ENCODE measurements at regions not wholly inside any gene's neighbourhood (a gene's known extent, or its start where the extent isn't known, plus 50 kb on each side); places are given as distances from the start of the nearest gene placed in this dataset.

DNA sequence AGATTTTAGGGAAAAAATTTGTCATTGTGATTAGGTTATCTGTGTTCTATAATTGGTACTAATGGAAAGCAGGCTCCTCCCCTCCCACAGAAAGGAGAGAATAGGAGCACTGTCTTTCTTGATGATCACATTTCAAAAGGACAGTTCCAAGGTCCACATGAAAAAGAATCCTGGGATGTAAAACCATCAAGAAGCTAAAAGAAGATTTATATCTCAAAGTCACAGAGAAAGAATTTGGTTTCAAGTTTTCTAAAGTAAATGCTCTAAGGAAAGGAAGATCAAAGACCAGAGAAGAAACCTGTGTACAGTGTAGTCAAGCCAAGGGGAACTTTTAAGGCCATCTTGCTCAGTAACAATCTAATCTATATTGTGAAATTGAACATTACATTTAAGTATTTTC, 652.7 kb upstream of the HS3ST5 start:
- CTCF ChIA-PET (ENCODE audit: low intra/inter-chr PET ratio, low total read pairs): no interaction called here
- FAIRE-seq (no peak), ATAC-seq (no peak), DNase-seq (ENCODE audit: low spot score) (no peak)
- Histone ChIP-seq H3K27me3 (ENCODE audit: control insufficient read depth in 1 of 2, insufficient read depth in 2 of 2, low read length in 2 of 2) (no peaks in the 10 kb centered on the region), H3K79me2 (ENCODE audit: insufficient read depth, low read length) (no peaks in the 10 kb centered on the region), H3K9ac (ENCODE audit: insufficient read depth, low read depth, low read length) (no peak overlapping the region), H3K27ac (ENCODE audit: extremely low read length, insufficient read depth, low read length) (no peak overlapping the region), H3K36me3 (replicated peaks in 1 of 2; ENCODE audit: control insufficient read depth in 1 of 2, insufficient read depth in 2 of 2, low read length in 2 of 2) (no peaks in the 10 kb centered on the region), H3K9me3 (ENCODE audit: low read length) (no peaks in the 10 kb centered on the region), H3K4me2 (ENCODE audit: low read depth, low read length) (no peak overlapping the region), H2AFZ (ENCODE audit: low read length) (no peak overlapping the region), H3K4me1 (ENCODE audit: insufficient read depth, low read length) (no peaks in the 10 kb centered on the region), H3K4me3 (replicated peaks in 1 of 3; ENCODE audit: insufficient read depth in 1 of 3, low read depth in 2 of 3, low read length in 3 of 3) (no peak overlapping the region), H4K20me1 (ENCODE audit: insufficient read depth, low read length) (no peaks in the 10 kb centered on the region)
- no TSS peak for BruUV-seq (replicated peaks)
- in situ Hi-C loops (cut with HindIII; ENCODE audit: extremely low pct_ligation_motif_present, low pct_unique_long_range_greater_than_20kb) (no loop called here), intact Hi-C loops (cut with micrococcal nuclease; ENCODE audit: unreplicated experiment) (no loop called here)
- POLR2A ChIA-PET: no interaction called here
- no peak for TF ChIP-seq SP140L (CRISPR knock-in tag; IDR thresholded peaks at IDR 0.05; ENCODE audit: borderline replicate concordance)
- no peak for TF ChIP-seq FOXC1 (CRISPR knock-in tag; IDR thresholded peaks at IDR 0.05; ENCODE audit: borderline replicate concordance)
- no peak for TF ChIP-seq NCOA5 (CRISPR knock-in tag; IDR thresholded peaks at IDR 0.05)
- TF ChIP-seq, protein P1, sequence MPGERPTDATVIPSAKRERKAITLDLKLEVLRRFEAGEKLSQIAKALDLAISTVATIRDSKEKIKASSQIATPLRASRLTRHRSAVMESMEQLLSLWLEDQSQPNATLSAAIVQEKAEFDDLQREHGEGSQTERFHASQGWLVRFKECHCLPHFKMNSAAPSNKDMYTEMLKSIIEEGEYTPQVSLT (CRISPR knock-in tag; IDR thresholded peaks at IDR 0.05; ENCODE audit: borderline replicate concordance, low read depth): no peak

DNA sequence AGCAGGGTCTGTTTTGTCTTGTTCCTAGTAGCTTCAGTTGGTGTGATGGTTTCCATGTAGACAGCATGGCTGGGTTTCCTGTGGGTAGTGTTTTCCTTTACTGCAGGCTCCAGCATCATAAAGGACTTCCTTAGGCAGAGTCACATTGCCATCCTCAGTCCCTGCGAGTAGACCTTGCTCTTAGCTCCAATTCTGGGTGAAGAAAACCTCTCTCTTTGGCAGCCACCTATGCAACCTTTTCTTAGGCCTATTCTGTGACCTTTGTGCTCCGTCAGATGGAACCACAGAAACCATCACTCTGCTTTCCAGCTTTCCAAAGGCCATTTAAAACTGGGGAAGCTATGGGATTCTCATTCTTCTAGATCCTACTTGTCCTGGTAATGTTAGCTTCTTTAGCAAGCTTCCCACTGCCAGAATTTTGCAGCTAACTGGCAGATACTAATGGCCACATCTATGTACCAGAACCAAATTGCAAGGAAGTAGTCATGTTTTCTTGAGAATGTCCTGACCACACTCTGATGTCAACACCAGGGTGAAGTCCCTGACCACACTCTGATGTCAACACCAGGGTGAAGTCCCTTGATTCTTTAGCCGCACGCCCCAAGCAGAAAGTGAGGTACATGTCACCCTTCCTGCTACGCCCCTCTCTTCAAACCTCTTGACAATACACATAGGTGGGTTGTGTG, 646.6 kb upstream of the HS3ST5 start:
- 36% methylated on average over 5 of the region's 5 CpGs for WGBS (ENCODE audit: low lambda C conversion rate)

More for the DNA sequence above, 646.6 kb upstream of the HS3ST5 start:
- Histone ChIP-seq H3K9ac (ENCODE audit: insufficient read depth, low read depth, low read length) (no peak overlapping the region), H3K9me3 (ENCODE audit: low read length) (no peaks in the 10 kb centered on the region), H3K79me2 (ENCODE audit: insufficient read depth, low read length) (no peaks in the 10 kb centered on the region), H4K20me1 (ENCODE audit: insufficient read depth, low read length) (no peaks in the 10 kb centered on the region), H3K27ac (ENCODE audit: extremely low read length, insufficient read depth, low read length) (no peak overlapping the region), H3K27me3 (ENCODE audit: control insufficient read depth in 1 of 2, insufficient read depth in 2 of 2, low read length in 2 of 2) (no peaks in the 10 kb centered on the region), H2AFZ (ENCODE audit: low read length) (no peak overlapping the region), H3K36me3 (replicated peaks in 1 of 2; ENCODE audit: control insufficient read depth in 1 of 2, insufficient read depth in 2 of 2, low read length in 2 of 2) (no peaks in the 10 kb centered on the region), H3K4me2 (ENCODE audit: low read depth, low read length) (no peak overlapping the region), H3K4me1 (ENCODE audit: insufficient read depth, low read length) (no peaks in the 10 kb centered on the region), H3K4me3 (replicated peaks in 1 of 3; ENCODE audit: insufficient read depth in 1 of 3, low read depth in 2 of 3, low read length in 3 of 3) (no peak overlapping the region)
- ChIA-PET POLR2A (no interaction called here), CTCF (ENCODE audit: low intra/inter-chr PET ratio, low total read pairs) (no interaction called here)
- in situ Hi-C loops (cut with HindIII; ENCODE audit: extremely low pct_ligation_motif_present, low pct_unique_long_range_greater_than_20kb) (no loop called here), intact Hi-C loops (cut with micrococcal nuclease; ENCODE audit: unreplicated experiment) (no loop called here)
- no peak for DNase-seq (ENCODE audit: low spot score)
- no peak for ATAC-seq
- no peak for TF ChIP-seq IRX3 (CRISPR knock-in tag; IDR thresholded peaks at IDR 0.05; ENCODE audit: borderline replicate concordance, low read depth)
- no peak for TF ChIP-seq ZNF441 (CRISPR knock-in tag; IDR thresholded peaks at IDR 0.05; ENCODE audit: borderline replicate concordance)
- TF ChIP-seq, protein P2, sequence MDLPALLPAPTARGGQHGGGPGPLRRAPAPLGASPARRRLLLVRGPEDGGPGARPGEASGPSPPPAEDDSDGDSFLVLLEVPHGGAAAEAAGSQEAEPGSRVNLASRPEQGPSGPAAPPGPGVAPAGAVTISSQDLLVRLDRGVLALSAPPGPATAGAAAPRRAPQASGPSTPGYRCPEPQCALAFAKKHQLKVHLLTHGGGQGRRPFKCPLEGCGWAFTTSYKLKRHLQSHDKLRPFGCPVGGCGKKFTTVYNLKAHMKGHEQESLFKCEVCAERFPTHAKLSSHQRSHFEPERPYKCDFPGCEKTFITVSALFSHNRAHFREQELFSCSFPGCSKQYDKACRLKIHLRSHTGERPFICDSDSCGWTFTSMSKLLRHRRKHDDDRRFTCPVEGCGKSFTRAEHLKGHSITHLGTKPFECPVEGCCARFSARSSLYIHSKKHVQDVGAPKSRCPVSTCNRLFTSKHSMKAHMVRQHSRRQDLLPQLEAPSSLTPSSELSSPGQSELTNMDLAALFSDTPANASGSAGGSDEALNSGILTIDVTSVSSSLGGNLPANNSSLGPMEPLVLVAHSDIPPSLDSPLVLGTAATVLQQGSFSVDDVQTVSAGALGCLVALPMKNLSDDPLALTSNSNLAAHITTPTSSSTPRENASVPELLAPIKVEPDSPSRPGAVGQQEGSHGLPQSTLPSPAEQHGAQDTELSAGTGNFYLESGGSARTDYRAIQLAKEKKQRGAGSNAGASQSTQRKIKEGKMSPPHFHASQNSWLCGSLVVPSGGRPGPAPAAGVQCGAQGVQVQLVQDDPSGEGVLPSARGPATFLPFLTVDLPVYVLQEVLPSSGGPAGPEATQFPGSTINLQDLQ (CRISPR knock-in tag; IDR thresholded peaks at IDR 0.05): no peak
- no peak for FAIRE-seq
- BruUV-seq (replicated peaks): no TSS peak

All from HepG2 (cell line).